ENCODE measurements at regions not wholly inside any gene's neighbourhood (a gene's known extent, or its start where the extent isn't known, plus 50 kb on each side); places are given as distances from the start of the nearest gene placed in this dataset.

- ATAC-seq (ENCODE audit: poor library complexity) (no peak), DNase-seq (no peak)
- ChIA-PET CTCF (no interaction called here), POLR2A (no interaction called here)
- Mint-ChIP-seq H3K9me3 (peaks cover 7% of the 10 kb centered on the region), H3K4me1 (ENCODE audit: low read depth) (no peaks in the 10 kb centered on the region), H3K27me3 (no peaks in the 10 kb centered on the region), H3K36me3 (ENCODE audit: low read depth) (no peaks in the 10 kb centered on the region), H3K4me3 (no peak overlapping the region), H3K27ac (no peak overlapping the region)
- Histone ChIP-seq H3K9me3 (ENCODE audit: control insufficient read depth in 1 of 2, insufficient read depth in 1 of 2, low read length in 2 of 2) (peaks cover 0 to 7% of the 10 kb centered on the region in 2 experiments), H3K27me3 (ENCODE audit: control insufficient read depth in 1 of 2, insufficient read depth in 2 of 2, low read length in 2 of 2) (no peaks in the 10 kb centered on the region), H3K36me3 (ENCODE audit: insufficient read depth, low read length) (no peaks in the 10 kb centered on the region), H3K27ac (ENCODE audit: low read depth in 1 of 2, low read length in 2 of 2) (no peak overlapping the region), H3K4me1 (ENCODE audit: insufficient read depth, low read length) (no peaks in the 10 kb centered on the region), H3K4me3 (ENCODE audit: low read length) (no peak overlapping the region)
- TF ChIP-seq, protein P1, sequence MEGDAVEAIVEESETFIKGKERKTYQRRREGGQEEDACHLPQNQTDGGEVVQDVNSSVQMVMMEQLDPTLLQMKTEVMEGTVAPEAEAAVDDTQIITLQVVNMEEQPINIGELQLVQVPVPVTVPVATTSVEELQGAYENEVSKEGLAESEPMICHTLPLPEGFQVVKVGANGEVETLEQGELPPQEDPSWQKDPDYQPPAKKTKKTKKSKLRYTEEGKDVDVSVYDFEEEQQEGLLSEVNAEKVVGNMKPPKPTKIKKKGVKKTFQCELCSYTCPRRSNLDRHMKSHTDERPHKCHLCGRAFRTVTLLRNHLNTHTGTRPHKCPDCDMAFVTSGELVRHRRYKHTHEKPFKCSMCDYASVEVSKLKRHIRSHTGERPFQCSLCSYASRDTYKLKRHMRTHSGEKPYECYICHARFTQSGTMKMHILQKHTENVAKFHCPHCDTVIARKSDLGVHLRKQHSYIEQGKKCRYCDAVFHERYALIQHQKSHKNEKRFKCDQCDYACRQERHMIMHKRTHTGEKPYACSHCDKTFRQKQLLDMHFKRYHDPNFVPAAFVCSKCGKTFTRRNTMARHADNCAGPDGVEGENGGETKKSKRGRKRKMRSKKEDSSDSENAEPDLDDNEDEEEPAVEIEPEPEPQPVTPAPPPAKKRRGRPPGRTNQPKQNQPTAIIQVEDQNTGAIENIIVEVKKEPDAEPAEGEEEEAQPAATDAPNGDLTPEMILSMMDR (IDR thresholded peaks at IDR 0.05), result no peak
- intact Hi-C loops (cut with DNase I, micrococcal nuclease), result no loop called here
Observed at GRCh38 chr2:150860301-150860700, 372.8 kb upstream of the RND3 start.

DNA sequence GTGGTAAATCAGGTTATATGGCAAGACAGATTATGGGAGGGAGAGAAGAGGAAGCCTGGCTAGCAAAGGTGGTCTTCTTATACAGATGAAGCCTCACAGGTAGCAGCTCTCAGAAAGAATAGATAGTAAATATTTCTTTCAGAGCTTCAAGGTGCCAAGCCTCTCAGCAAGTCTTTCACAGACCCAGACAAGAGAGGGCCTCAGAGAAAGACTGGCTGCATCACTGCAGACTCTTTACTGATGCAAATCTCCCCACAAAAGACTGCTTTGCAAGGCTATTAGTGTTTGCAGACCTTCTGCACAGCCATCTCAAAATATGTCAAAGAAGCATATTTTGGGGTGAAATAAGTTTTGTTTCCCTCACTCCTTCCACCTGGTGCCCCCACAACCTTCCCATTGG lies 372.4 kb upstream of the RND3 start:
- ChIA-PET CTCF (no interaction called here), POLR2A (no interaction called here)
- Histone ChIP-seq H3K27me3 (ENCODE audit: control insufficient read depth in 1 of 2, insufficient read depth in 2 of 2, low read length in 2 of 2) (no peaks in the 10 kb centered on the region), H3K27ac (ENCODE audit: low read depth in 1 of 2, low read length in 2 of 2) (no peak overlapping the region), H3K4me1 (ENCODE audit: insufficient read depth, low read length) (no peaks in the 10 kb centered on the region), H3K4me3 (ENCODE audit: low read length) (no peak overlapping the region), H3K36me3 (ENCODE audit: insufficient read depth, low read length) (no peaks in the 10 kb centered on the region), H3K9me3 (ENCODE audit: control insufficient read depth in 1 of 2, insufficient read depth in 1 of 2, low read length in 2 of 2) (peaks cover 0 to 7% of the 10 kb centered on the region in 2 experiments)
- intact Hi-C loops (cut with DNase I, micrococcal nuclease), result no loop called here
- ATAC-seq (ENCODE audit: poor library complexity) (no peak), DNase-seq (no peak)
- Mint-ChIP-seq H3K27ac (no peak overlapping the region), H3K36me3 (ENCODE audit: low read depth) (no peaks in the 10 kb centered on the region), H3K4me3 (no peak overlapping the region), H3K27me3 (no peaks in the 10 kb centered on the region), H3K9me3 (peaks cover 5% of the 10 kb centered on the region), H3K4me1 (ENCODE audit: low read depth) (no peaks in the 10 kb centered on the region)
- TF ChIP-seq, protein P1 (IDR thresholded peaks at IDR 0.05), result no peak

GRCh38 chr2:150859162-150859561 lies 371.7 kb upstream of the RND3 start:
- no peaks in the 10 kb centered on the region for H3K36me3 Mint-ChIP-seq (ENCODE audit: low read depth)
- intact Hi-C loops (cut with DNase I, micrococcal nuclease), result no loop called here
- no peak overlapping the region for H3K4me3 Mint-ChIP-seq
- CTCF ChIA-PET, result no interaction called here
- TF ChIP-seq, protein P1 (IDR thresholded peaks at IDR 0.05), result no peak
- H3K27me3 Mint-ChIP-seq, result no peaks in the 10 kb centered on the region
- no peak overlapping the region for H3K27ac Mint-ChIP-seq
- no peak overlapping the region for H3K27ac ChIP-seq (ENCODE audit: low read depth in 1 of 2, low read length in 2 of 2)
- no peaks in the 10 kb centered on the region for H3K36me3 ChIP-seq (ENCODE audit: insufficient read depth, low read length)
- H3K4me1 Mint-ChIP-seq (ENCODE audit: low read depth), result no peaks in the 10 kb centered on the region
- DNase-seq (no peak), ATAC-seq (ENCODE audit: poor library complexity) (no peak)
- H3K27me3 ChIP-seq (ENCODE audit: control insufficient read depth in 1 of 2, insufficient read depth in 2 of 2, low read length in 2 of 2), result no peaks in the 10 kb centered on the region
- no peaks in the 10 kb centered on the region for H3K4me1 ChIP-seq (ENCODE audit: insufficient read depth, low read length)
- POLR2A ChIA-PET, result no interaction called here
- no peaks in the 10 kb centered on the region for H3K9me3 Mint-ChIP-seq
- peaks cover 0 to 7% of the 10 kb centered on the region in 2 experiments for H3K9me3 ChIP-seq (ENCODE audit: control insufficient read depth in 1 of 2, insufficient read depth in 1 of 2, low read length in 2 of 2)
- no peak overlapping the region for H3K4me3 ChIP-seq (ENCODE audit: low read length)

Data from CD4-positive, alpha-beta T cell (primary cell).